Progenitor cell of endocrine pancreas (in vitro differentiated cells): ENCODE measurements at regions not wholly inside any gene's neighbourhood (a gene's known extent, or its start where the extent isn't known, plus 50 kb on each side); places are given as distances from the start of the nearest gene placed in this dataset.

Experiments used
- DNase-seq: peaks from one replicate; pipeline ENCODE4 v3.0.0; 2021; ENCODE audit warnings: low spot score; ENCODE audit not compliant: unreplicated experiment
- H3K27ac Mint-ChIP-seq: 2 replicates; pipeline ENCODE4 v1.8.0; 2021; ENCODE audit warnings: mild to moderate bottlenecking, moderate library complexity, mixed read lengths
- H3K27me3 Mint-ChIP-seq: 2 replicates; pipeline ENCODE4 v1.8.0; 2021; ENCODE audit warnings: mixed read lengths
- H3K36me3 Mint-ChIP-seq: 2 replicates; pipeline ENCODE4 v1.8.0; 2022; ENCODE audit warnings: mixed read lengths; ENCODE audit not compliant: insufficient read depth
- H3K4me1 Mint-ChIP-seq: 2 replicates; pipeline ENCODE4 v1.8.0; 2021; ENCODE audit warnings: low read depth, mixed read lengths
- H3K4me3 Mint-ChIP-seq: 2 replicates; pipeline ENCODE4 v1.8.0; 2021; ENCODE audit warnings: low read depth, mild to moderate bottlenecking, moderate library complexity, mixed read lengths
- H3K9me3 Mint-ChIP-seq: 2 replicates; pipeline ENCODE4 v1.8.0; 2021; ENCODE audit warnings: low read depth, mixed read lengths
- CTCF ChIP-seq: fragments of 200-600 bp; sonication (generic); IDR thresholded peaks from one replicate; pipeline ENCODE4 v1.5.0; 2021; ENCODE audit warnings: antibody characterized with exemption, mild to moderate bottlenecking; ENCODE audit not compliant: unreplicated experiment

GRCh38 chr1:98299861-98300260 is 361.7 kb upstream of the SNX7 start:
- Mint-ChIP-seq H3K9me3 (peaks cover 7% of the 10 kb centered on the region), H3K27ac (no peak overlapping the region), H3K27me3 (no peaks in the 10 kb centered on the region), H3K4me3 (no peak overlapping the region), H3K36me3 (no peaks in the 10 kb centered on the region), H3K4me1 (peaks cover 15% of the 10 kb centered on the region)
- TF ChIP-seq CTCF, result no peak
- DNase-seq, result no peak

GRCh38 chr1:98299313-98299712 is 362.2 kb upstream of the SNX7 start:
- no peak overlapping the region for H3K4me3 Mint-ChIP-seq
- H3K36me3 Mint-ChIP-seq, result no peaks in the 10 kb centered on the region
- peaks cover 15% of the 10 kb centered on the region for H3K4me1 Mint-ChIP-seq
- peaks cover 7% of the 10 kb centered on the region for H3K9me3 Mint-ChIP-seq
- no peak for TF ChIP-seq CTCF
- no peaks in the 10 kb centered on the region for H3K27me3 Mint-ChIP-seq
- DNase-seq, result no peak
- H3K27ac Mint-ChIP-seq, result no peak overlapping the region

GRCh38 chr1:98298319-98298718 is 363.2 kb upstream of the SNX7 start:
- no peak for DNase-seq
- H3K9me3 Mint-ChIP-seq, result peaks cover 7% of the 10 kb centered on the region
- H3K4me3 Mint-ChIP-seq, result no peak overlapping the region
- no peaks in the 10 kb centered on the region for H3K36me3 Mint-ChIP-seq
- no peaks in the 10 kb centered on the region for H3K27me3 Mint-ChIP-seq
- no peak overlapping the region for H3K27ac Mint-ChIP-seq
- peaks cover 15% of the 10 kb centered on the region for H3K4me1 Mint-ChIP-seq
- TF ChIP-seq CTCF, result no peak

- Mint-ChIP-seq H3K4me3 (no peak overlapping the region), H3K27ac (no peak overlapping the region), H3K9me3 (peaks cover 3% of the 10 kb centered on the region), H3K27me3 (no peaks in the 10 kb centered on the region), H3K4me1 (peaks cover 15% of the 10 kb centered on the region), H3K36me3 (no peaks in the 10 kb centered on the region)
- DNase-seq, result no peak
- TF ChIP-seq CTCF, result no peak
Observed at GRCh38 chr1:98296681-98297080, 364.8 kb upstream of the SNX7 start.

GRCh38 chr1:98294127-98294526 is 367.4 kb upstream of the SNX7 start:
- TF ChIP-seq CTCF, result no peak
- no peaks in the 10 kb centered on the region for H3K27me3 Mint-ChIP-seq
- DNase-seq, result no peak
- H3K9me3 Mint-ChIP-seq, result peaks cover 3% of the 10 kb centered on the region
- H3K36me3 Mint-ChIP-seq, result no peaks in the 10 kb centered on the region
- no peak overlapping the region for H3K4me3 Mint-ChIP-seq
- no peak overlapping the region for H3K27ac Mint-ChIP-seq
- H3K4me1 Mint-ChIP-seq, result peaks cover 6% of the 10 kb centered on the region
